AG04449 (cell line): ENCODE measurements at regions not wholly inside any gene's neighbourhood (a gene's known extent, or its start where the extent isn't known, plus 50 kb on each side); places are given as distances from the start of the nearest gene placed in this dataset.

Source experiments
- CTCF ChIA-PET: fragments of 350-600 bp; formaldehyde crosslinking; extraction: SDS; loops from one replicate; lab custom pipeline; 2021; ENCODE audit warnings: antibody characterized with exemption; lab: Yijun Ruan, JAX
- POLR2A ChIA-PET: fragments of 400-600, 350-600 bp; formaldehyde crosslinking; extraction: SDS; loops from one replicate; lab custom pipeline; 2020; ENCODE audit warnings: antibody characterized with exemption, inconsistent platforms; lab: Yijun Ruan, JAX
- DNase-seq: peaks from one replicate; pipeline ENCODE4 v3.0.0-alpha.2; 2010; ENCODE audit warnings: low read depth, low spot score
- H3K4me3 ChIP-seq: 2 replicates; pipeline ENCODE4 v1.5.1; 2011; ENCODE audit warnings: low read depth, mild to moderate bottlenecking, control low read depth, low read length
- TF ChIP-seq, protein P1 (sequence below): IDR thresholded peaks from one replicate; pipeline ENCODE4 v1.5.1; 2011; ENCODE audit warnings: mild to moderate bottlenecking, moderate library complexity, low read length, control low read depth, inconsistent platforms; ENCODE audit not compliant: insufficient read depth; ENCODE audit errors: missing control alignments

GRCh38 chr13:87536499-87536898 is 134.7 kb upstream of the SLITRK5 start:
- ChIA-PET POLR2A (no interaction called here), CTCF (no interaction called here)
- TF ChIP-seq, protein P1, sequence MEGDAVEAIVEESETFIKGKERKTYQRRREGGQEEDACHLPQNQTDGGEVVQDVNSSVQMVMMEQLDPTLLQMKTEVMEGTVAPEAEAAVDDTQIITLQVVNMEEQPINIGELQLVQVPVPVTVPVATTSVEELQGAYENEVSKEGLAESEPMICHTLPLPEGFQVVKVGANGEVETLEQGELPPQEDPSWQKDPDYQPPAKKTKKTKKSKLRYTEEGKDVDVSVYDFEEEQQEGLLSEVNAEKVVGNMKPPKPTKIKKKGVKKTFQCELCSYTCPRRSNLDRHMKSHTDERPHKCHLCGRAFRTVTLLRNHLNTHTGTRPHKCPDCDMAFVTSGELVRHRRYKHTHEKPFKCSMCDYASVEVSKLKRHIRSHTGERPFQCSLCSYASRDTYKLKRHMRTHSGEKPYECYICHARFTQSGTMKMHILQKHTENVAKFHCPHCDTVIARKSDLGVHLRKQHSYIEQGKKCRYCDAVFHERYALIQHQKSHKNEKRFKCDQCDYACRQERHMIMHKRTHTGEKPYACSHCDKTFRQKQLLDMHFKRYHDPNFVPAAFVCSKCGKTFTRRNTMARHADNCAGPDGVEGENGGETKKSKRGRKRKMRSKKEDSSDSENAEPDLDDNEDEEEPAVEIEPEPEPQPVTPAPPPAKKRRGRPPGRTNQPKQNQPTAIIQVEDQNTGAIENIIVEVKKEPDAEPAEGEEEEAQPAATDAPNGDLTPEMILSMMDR: no peak
- H3K4me3 ChIP-seq: no peak overlapping the region
- DNase-seq: no peak

GRCh38 chr13:87536899-87537298 is 134.3 kb upstream of the SLITRK5 start:
- no peak for DNase-seq
- TF ChIP-seq, protein P1: no peak
- no peak overlapping the region for H3K4me3 ChIP-seq
- ChIA-PET CTCF (no interaction called here), POLR2A (no interaction called here)

GRCh38 chr13:87537951-87538350 is 133.2 kb upstream of the SLITRK5 start:
- DNase-seq: no peak
- POLR2A ChIA-PET: no interaction called here
- no peak overlapping the region for H3K4me3 ChIP-seq
- TF ChIP-seq, protein P1: no peak
- CTCF ChIA-PET: no interaction called here

GRCh38 chr13:87538366-87539052 is 132.7 kb upstream of the SLITRK5 start:
- ChIA-PET CTCF (no interaction called here), POLR2A (no interaction called here)
- no peak overlapping the region for H3K4me3 ChIP-seq
- no peak for DNase-seq
- TF ChIP-seq, protein P1: no peak

GRCh38 chr13:87553142-87553541 is 118.0 kb upstream of the SLITRK5 start:
- ChIA-PET POLR2A (no interaction called here), CTCF (no interaction called here)
- H3K4me3 ChIP-seq: no peak overlapping the region
- no peak for DNase-seq
- TF ChIP-seq, protein P1: no peak

GRCh38 chr13:87554045-87554444 is 117.1 kb upstream of the SLITRK5 start:
- H3K4me3 ChIP-seq: no peak overlapping the region
- POLR2A ChIA-PET: no interaction called here
- DNase-seq: no peak
- TF ChIP-seq, protein P1: no peak
- CTCF ChIA-PET: no interaction called here
